NT2/D1 (cell line): ENCODE measurements at regions not wholly inside any gene's neighbourhood (a gene's known extent, or its start where the extent isn't known, plus 50 kb on each side); places are given as distances from the start of the nearest gene placed in this dataset.

ENCODE experiments used
- DNase-seq: peaks from one replicate; pipeline ENCODE4 v3.0.0-alpha.2; 2011; ENCODE audit warnings: low read depth, low spot score
- H3K27me3 ChIP-seq: 2 replicates; pipeline ENCODE4 v1.6.0; 2011; ENCODE audit warnings: mild to moderate bottlenecking; ENCODE audit not compliant: insufficient read length, insufficient read depth
- H3K36me3 ChIP-seq: 2 replicates; pipeline ENCODE4 v1.6.1; 2011; ENCODE audit warnings: mild to moderate bottlenecking, low read length, mixed read lengths; ENCODE audit not compliant: insufficient read depth, insufficient read length
- H3K4me1 ChIP-seq: 2 replicates; pipeline ENCODE4 v1.5.1; 2011; ENCODE audit not compliant: insufficient read depth, insufficient read length
- H3K4me3 ChIP-seq: 2 replicates; pipeline ENCODE4 v1.5.1; 2011; ENCODE audit warnings: low read depth; ENCODE audit not compliant: insufficient read length
- H3K9ac ChIP-seq: 2 replicates; pipeline ENCODE4 v1.6.0; 2011; ENCODE audit warnings: low read depth; ENCODE audit not compliant: insufficient read length
- H3K9me3 ChIP-seq: 2 replicates; pipeline ENCODE4 v1.5.1; 2011; ENCODE audit warnings: mild to moderate bottlenecking, low read length; ENCODE audit not compliant: insufficient read depth
- SUZ12 ChIP-seq: IDR thresholded peaks from 2 replicates; pipeline ENCODE4 v1.6.1; 2011; ENCODE audit not compliant: insufficient read length, insufficient read depth; ENCODE audit errors: extremely low read depth
- YY1 ChIP-seq: IDR thresholded peaks from 2 replicates; pipeline ENCODE4 v1.6.1; 2011; ENCODE audit not compliant: insufficient read length, insufficient read depth
- ZNF274 ChIP-seq: IDR thresholded peaks from 2 replicates; pipeline ENCODE4 v1.6.1; 2011; ENCODE audit warnings: mild to moderate bottlenecking, low read depth, low read length

- no peak overlapping the region for H3K9ac ChIP-seq
- no peak overlapping the region for H3K4me3 ChIP-seq
- TF ChIP-seq YY1, result no peak
- no peak for TF ChIP-seq ZNF274
- no peak for TF ChIP-seq SUZ12
- H3K9me3 ChIP-seq, result peaks cover 7% of the 10 kb centered on the region; the same call in 1 of the 2 replicates
- no peaks in the 10 kb centered on the region for H3K27me3 ChIP-seq
- DNase-seq, result no peak
- no peaks in the 10 kb centered on the region for H3K4me1 ChIP-seq
- no peaks in the 10 kb centered on the region for H3K36me3 ChIP-seq
These were observed 142.6 kb upstream of the LEF1 start for GRCh38 chr4:108311313-108311712.

DNA sequence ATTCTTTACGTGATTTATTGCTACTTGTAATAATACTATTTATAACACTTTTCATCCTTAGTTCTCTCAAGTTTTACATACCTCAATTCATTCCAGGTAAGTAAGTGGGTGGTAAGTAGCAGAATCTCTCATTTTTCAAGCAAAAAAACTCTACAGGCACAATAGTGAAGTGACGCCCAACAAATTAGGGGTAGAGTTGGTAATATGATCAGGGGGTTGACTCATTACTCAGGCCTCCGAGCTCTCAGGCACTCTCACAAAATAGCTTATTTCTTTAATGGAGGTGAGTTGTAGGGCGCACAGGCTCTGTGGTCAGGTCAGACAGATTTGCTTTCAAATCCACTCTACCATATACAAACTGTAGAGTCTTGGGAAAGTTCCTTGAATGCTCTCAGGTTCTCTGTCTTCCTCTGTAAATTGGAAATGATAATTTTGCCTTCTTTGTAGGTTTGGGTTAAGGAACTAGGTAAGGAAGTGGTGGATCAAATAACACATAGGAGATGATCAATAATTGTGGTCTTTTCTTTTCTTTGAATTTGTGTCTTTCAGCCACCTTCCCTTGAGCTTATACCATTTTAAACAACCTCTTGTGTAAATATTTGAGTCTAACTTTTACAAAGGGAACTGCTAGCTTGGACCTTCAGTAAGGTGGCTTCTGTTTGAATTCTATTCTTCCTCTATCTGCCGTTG is 134.9 kb upstream of the LEF1 start:
- Histone ChIP-seq H3K9ac (no peak overlapping the region), H3K4me1 (no peaks in the 10 kb centered on the region), H3K4me3 (no peak overlapping the region), H3K36me3 (no peaks in the 10 kb centered on the region), H3K27me3 (no peaks in the 10 kb centered on the region), H3K9me3 (no peaks in the 10 kb centered on the region)
- TF ChIP-seq SUZ12 (no peak), YY1 (no peak), ZNF274 (no peak)
- no peak for DNase-seq

DNA sequence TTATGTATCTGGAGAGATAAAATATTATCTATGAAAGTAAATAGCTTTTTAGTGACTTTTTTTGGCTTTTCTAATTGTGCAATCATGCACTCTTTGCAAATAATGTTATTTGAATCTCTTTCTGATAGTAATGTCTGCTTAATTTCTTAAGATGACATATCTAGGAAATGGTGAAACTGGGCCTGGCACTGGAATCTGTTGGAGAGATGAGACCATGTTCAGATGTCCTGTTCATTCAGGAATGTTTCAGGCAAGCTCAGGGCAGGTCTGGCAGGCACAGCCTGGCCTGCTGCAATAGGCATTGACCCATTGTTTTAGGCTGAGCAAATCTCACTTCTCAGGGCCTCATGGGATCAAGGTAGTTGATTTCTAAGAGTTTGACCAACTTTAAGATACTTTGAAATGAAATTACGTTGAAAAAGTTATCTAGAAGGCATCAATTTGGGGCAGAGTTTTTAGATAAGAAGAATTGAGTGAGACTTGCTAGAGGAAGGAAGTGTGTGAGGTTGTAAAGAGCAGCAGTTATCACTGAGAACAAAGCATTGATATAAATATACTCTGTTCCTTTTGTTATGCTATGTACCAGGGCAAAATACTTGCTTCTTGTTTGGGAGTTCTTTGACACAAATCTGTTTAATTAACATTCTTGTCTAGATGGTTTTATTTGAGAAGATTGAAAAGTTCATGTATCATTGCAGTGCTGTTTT is 133.0 kb upstream of the LEF1 start:
- DNase-seq, result no peak
- Histone ChIP-seq H3K36me3 (no peaks in the 10 kb centered on the region), H3K27me3 (no peaks in the 10 kb centered on the region), H3K4me1 (no peaks in the 10 kb centered on the region), H3K4me3 (no peak overlapping the region), H3K9ac (no peak overlapping the region), H3K9me3 (no peaks in the 10 kb centered on the region)
- TF ChIP-seq SUZ12 (no peak), ZNF274 (no peak), YY1 (no peak)

DNA sequence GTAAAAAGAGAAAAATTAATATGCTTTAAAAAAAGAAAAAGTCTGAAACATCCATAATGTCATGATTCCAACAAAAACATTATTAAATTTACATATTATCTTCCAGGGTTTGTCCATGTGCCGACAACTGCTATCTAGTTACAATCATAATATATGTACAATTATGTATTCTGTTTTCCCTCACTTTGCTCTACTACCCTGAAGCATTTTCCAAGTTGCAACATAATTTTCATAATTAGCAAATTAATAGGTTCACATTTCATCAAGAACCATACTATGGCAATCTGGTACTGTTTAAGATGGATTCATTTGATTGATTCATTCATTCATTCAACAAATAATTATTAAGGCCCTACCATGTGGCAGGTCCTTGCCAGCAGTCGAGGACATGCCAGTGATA is 128.9 kb upstream of the LEF1 start:
- no peaks in the 10 kb centered on the region for H3K4me1 ChIP-seq
- no peaks in the 10 kb centered on the region for H3K27me3 ChIP-seq
- H3K4me3 ChIP-seq, result no peak overlapping the region
- TF ChIP-seq SUZ12 (no peak), ZNF274 (no peak)
- H3K36me3 ChIP-seq, result no peaks in the 10 kb centered on the region
- no peaks in the 10 kb centered on the region for H3K9me3 ChIP-seq
- no peak for DNase-seq
- H3K9ac ChIP-seq, result no peak overlapping the region

GRCh38 chr4:108292229-108292628 is 123.5 kb upstream of the LEF1 start:
- Histone ChIP-seq H3K9ac (no peak overlapping the region), H3K4me1 (no peaks in the 10 kb centered on the region), H3K36me3 (no peaks in the 10 kb centered on the region), H3K4me3 (no peak overlapping the region), H3K27me3 (no peaks in the 10 kb centered on the region), H3K9me3 (no peaks in the 10 kb centered on the region)
- TF ChIP-seq SUZ12 (no peak), YY1 (no peak), ZNF274 (no peak)
- DNase-seq, result no peak

DNA sequence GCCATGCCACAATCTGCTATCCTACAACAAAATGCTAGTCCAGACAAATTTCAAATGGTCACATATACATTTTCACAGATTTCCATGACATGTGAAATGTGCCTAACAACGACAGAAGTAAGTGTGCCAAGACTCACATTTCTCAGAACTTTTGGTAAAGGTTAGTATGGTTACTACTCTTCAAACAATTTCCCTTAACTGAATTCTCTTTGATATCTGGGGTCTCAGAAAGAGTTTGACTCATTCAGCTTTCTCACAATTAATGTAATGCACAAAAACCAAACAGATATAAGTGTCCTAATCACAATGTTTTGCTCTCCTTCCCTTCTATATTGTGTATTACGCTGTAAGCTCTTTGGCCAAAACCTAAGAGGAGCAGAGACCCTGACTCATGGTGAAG is 122.4 kb upstream of the LEF1 start:
- TF ChIP-seq ZNF274 (no peak), YY1 (no peak), SUZ12 (no peak)
- no peaks in the 10 kb centered on the region for H3K4me1 ChIP-seq
- no peak for DNase-seq
- H3K4me3 ChIP-seq, result no peak overlapping the region
- no peaks in the 10 kb centered on the region for H3K9me3 ChIP-seq
- no peaks in the 10 kb centered on the region for H3K36me3 ChIP-seq
- no peak overlapping the region for H3K9ac ChIP-seq
- no peaks in the 10 kb centered on the region for H3K27me3 ChIP-seq

- Histone ChIP-seq H3K27me3 (no peaks in the 10 kb centered on the region), H3K4me3 (no peak overlapping the region), H3K36me3 (no peaks in the 10 kb centered on the region), H3K4me1 (no peaks in the 10 kb centered on the region), H3K9ac (no peak overlapping the region), H3K9me3 (no peaks in the 10 kb centered on the region)
- no peak for DNase-seq
- TF ChIP-seq SUZ12 (no peak), ZNF274 (no peak), YY1 (no peak)
These were observed 119.2 kb upstream of the LEF1 start for GRCh38 chr4:108287834-108288413.

- TF ChIP-seq ZNF274 (no peak), SUZ12 (no peak), YY1 (no peak)
- no peaks in the 10 kb centered on the region for H3K36me3 ChIP-seq
- H3K4me1 ChIP-seq, result no peaks in the 10 kb centered on the region
- no peak overlapping the region for H3K4me3 ChIP-seq
- no peaks in the 10 kb centered on the region for H3K9me3 ChIP-seq
- no peak for DNase-seq
- no peak overlapping the region for H3K9ac ChIP-seq
- no peaks in the 10 kb centered on the region for H3K27me3 ChIP-seq
These were observed 111.3 kb upstream of the LEF1 start for GRCh38 chr4:108280072-108280471.
